Myocyte (in vitro differentiated cells): ENCODE measurements at regions not wholly inside any gene's neighbourhood (a gene's known extent, or its start where the extent isn't known, plus 50 kb on each side); places are given as distances from the start of the nearest gene placed in this dataset.
"Not testable (repeated sequence)": the region's sequence is repeated elsewhere in the genome, so short reads cannot be mapped to it uniquely, and the experiment has no call there.

Source experiments
- DNase-seq: peaks from one replicate; pipeline ENCODE4 v3.0.0-alpha.2; 2012; ENCODE audit warnings: low read depth

GRCh38 chr6:135129136-135129856 lies 51.8 kb upstream of the MYB start:
- DNase-seq, result peak; percentile 60

GRCh38 chr6:135128268-135128914 lies 52.7 kb upstream of the MYB start:
- DNase-seq, result no peak

- no peak for DNase-seq
Measured at GRCh38 chr6:135126729-135127128, 54.4 kb upstream of the MYB start.

GRCh38 chr6:135126034-135126433 lies 55.1 kb upstream of the MYB start:
- DNase-seq, result no peak

- DNase-seq, result no peak
Measured at GRCh38 chr6:135121434-135121833, 59.7 kb upstream of the MYB start.

GRCh38 chr6:135118134-135118730 lies 62.9 kb upstream of the MYB start:
- no peak for DNase-seq

GRCh38 chr6:135117413-135117968 lies 62.9 kb upstream of the HBS1L start:
- no peak for DNase-seq

GRCh38 chr6:135116571-135116970 lies 61.9 kb upstream of the HBS1L start:
- DNase-seq, result no peak

- DNase-seq, result no peak
Measured at GRCh38 chr6:135115834-135116233, 61.2 kb upstream of the HBS1L start.

GRCh38 chr6:135115411-135115810 lies 60.8 kb upstream of the HBS1L start:
- DNase-seq, result no peak

- no peak for DNase-seq
Measured at GRCh38 chr6:135114355-135115145, 59.9 kb upstream of the HBS1L start.

- DNase-seq, result no peak
Measured at GRCh38 chr6:135113860-135114259, 59.2 kb upstream of the HBS1L start.

- DNase-seq, result not testable (repeated sequence)
Measured at GRCh38 chr6:135112951-135113350, 58.3 kb upstream of the HBS1L start.

- DNase-seq, result not testable (repeated sequence)
Measured at GRCh38 chr6:135110261-135110781, 55.7 kb upstream of the HBS1L start.

- no peak for DNase-seq
Measured at GRCh38 chr6:135109761-135110160, 55.1 kb upstream of the HBS1L start.

GRCh38 chr6:135108692-135109091 lies 54.1 kb upstream of the HBS1L start:
- no peak for DNase-seq

GRCh38 chr6:135106611-135107010 lies 52.0 kb upstream of the HBS1L start:
- no peak for DNase-seq

- DNase-seq, result no peak
Measured at GRCh38 chr6:135105710-135106109, 51.1 kb upstream of the HBS1L start.

GRCh38 chr6:135105299-135105698 lies 50.7 kb upstream of the HBS1L start:
- no peak for DNase-seq
